SH-SY5Y (cell line): ENCODE measurements at regions not wholly inside any gene's neighbourhood (a gene's known extent, or its start where the extent isn't known, plus 50 kb on each side); places are given as distances from the start of the nearest gene placed in this dataset.

Source experiments
- GATA2 ChIP-seq: IDR thresholded peaks from 2 replicates; pipeline ENCODE4 v1.6.1; 2011; ENCODE audit warnings: mild to moderate bottlenecking, low read depth, low read length
- GATA3 ChIP-seq: IDR thresholded peaks from 2 replicates; pipeline ENCODE4 v1.6.1; 2011; ENCODE audit warnings: low read depth, mild to moderate bottlenecking, low read length, moderate library complexity

DNA sequence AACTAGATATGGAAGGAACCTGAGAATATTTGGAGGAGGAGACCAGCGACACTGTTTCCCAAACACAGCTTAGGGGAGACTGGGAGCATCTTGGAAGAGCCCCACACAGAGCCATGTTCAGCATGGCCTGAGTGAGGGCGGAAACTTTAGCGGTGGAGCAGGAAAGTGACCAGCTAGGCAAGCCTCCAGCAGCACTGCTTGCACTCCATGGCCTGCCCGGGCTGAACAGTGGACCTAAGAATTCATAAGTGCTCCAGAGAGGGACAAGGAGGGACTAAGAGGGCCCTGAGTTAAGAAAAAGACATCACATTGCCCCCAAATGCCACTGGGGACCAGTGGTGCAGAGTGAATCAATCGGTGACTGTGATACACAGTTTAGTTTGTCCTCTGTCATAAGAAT is 566.4 kb downstream of the TNS1 start:
- no peak for TF ChIP-seq GATA3
- TF ChIP-seq GATA2, result no peak
